GM13976 (cell line): ENCODE measurements at regions not wholly inside any gene's neighbourhood (a gene's known extent, or its start where the extent isn't known, plus 50 kb on each side); places are given as distances from the start of the nearest gene placed in this dataset.

Experiments used
- DNase-seq: peaks from one replicate; pipeline ENCODE4 v3.0.0; 2012; ENCODE audit warnings: low spot score
- CTCF ChIP-seq: IDR thresholded peaks from 2 replicates; pipeline ENCODE4 v1.5.1; 2012; ENCODE audit warnings: borderline replicate concordance, mild to moderate bottlenecking; ENCODE audit not compliant: insufficient read depth; ENCODE audit errors: extremely low read depth, missing control alignments, control extremely low read depth
- in situ Hi-C: fragments of 300-500 bp; cut with MboI; formaldehyde crosslinking; loops from one replicate; pipeline ENCODE4 v1.12.0; 2022; ENCODE audit warnings: low sequenced_read_pairs, mixed read lengths, inconsistent platforms; ENCODE audit not compliant: unreplicated experiment

DNA sequence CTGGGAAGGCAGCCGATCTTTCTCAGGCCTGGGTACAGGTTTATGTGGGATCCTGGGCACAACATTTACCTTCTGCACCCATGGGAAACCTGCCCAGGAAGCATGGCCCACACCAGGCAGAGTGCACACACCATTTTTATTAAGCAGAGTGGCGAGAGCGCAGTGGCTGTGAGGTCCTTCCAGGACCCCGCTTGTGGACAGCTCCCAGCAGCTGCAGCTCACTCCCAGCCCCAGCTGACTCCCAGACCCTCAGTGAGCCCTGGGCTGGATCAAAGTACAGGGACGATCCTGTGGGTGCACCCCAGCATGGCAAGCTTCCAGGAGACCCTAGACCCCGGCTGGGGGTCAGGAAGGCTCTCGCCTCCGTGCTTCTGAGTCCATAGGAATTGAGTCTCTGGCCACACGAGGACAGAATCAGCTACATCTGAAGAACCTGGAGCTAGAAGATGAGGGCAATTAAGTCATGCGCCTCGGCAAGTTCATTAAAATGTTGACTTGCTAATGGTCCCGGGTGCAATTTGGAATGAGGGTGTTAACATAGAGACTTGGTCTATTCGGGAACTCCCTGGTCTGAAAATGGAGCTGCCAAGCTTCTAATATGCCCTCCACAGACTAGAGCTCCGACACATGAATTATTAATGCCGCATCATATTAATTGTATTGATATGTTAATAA lies 65.4 kb upstream of the SLCO4A1 start:
- no peak for TF ChIP-seq CTCF
- in situ Hi-C loops, result no loop called here

DNA sequence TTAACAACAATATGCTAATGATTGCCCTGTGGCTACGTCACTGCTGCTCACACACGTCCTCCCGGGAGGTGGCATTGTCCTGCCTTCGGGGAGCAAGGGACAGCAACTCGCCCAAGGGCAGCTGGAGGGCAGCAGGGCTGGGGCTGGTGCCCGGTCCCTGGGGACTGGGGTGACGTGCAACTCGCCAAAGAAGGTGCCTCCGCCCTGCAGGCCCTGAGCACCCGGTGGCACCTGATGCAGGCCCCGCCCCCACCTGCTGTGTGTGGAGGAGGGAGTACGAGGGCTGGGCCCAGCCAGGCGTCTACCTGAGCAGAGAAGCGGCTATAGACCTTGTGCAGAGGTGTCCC lies 64.8 kb upstream of the SLCO4A1 start:
- no peak for TF ChIP-seq CTCF
- in situ Hi-C loops, result no loop called here
- DNase-seq, result no peak

More for the DNA sequence above, 65.4 kb upstream of the SLCO4A1 start:
- no peak for DNase-seq

- in situ Hi-C loops, result no loop called here
- TF ChIP-seq CTCF, result no peak
- DNase-seq, result no peak
These were observed 63.9 kb upstream of the SLCO4A1 start for GRCh38 chr20:62578294-62578897.

DNA sequence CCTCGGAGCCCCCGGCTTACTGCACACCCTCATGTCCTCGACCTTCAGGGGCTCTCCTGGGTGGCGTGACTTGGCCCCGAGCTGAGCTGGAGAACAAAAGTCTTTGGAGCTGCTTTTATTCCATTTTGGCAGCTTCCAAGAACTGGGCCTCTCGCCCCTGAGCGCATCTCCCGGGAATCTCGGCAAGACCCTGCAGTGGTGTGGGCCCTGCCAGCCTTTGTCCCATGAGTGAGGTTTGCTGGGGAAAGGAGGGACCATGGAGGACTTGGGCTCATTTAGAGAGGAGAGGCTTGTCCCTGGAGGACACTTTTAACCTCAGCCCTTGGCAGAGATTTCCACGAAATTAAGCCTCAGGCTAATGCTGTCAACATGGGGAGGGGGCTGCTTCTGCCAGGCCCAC lies 62.3 kb upstream of the SLCO4A1 start:
- TF ChIP-seq CTCF, result no peak
- DNase-seq, result no peak
- in situ Hi-C loops, result no loop called here

DNA sequence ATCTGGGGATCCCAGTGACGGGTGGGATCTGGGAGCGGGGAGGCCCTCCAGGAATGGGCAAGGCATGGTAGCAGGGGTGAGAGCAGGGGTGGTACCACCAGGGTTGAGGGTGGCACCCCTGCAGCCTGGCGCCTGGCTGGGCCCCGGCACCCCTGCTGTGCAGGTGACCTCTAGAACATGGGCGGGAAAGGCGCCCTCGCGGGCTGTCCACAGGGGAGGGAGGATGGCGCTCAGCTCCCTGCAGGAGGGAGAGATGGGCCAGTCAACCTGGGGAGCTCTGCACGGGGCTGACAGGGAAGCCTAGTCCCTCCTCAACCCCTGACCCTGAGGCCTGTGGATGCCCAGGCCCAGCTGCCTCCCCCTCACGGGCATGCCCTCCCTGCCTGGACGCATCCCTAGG lies 61.6 kb upstream of the SLCO4A1 start:
- DNase-seq, result no peak
- no peak for TF ChIP-seq CTCF
- in situ Hi-C loops, result no loop called here

DNA sequence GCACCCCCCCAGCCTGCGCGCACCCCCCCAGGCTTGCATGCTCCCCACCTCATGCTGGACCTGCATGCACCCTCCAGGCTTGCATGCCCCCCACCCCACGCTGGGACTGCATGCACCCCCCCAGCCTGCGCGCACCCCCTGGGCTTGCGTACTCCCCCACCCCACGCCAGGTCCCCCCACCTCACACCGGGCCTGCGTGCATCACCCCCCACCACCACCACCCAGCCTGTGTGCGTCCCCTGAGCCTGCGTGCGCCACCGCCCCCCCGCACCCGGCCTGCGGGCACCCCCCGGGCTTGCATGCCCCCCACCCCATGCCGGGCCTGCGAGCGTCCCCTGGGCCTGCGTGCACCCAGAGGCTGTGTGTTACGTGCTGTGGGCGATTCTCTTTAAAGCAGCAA lies 61.0 kb upstream of the SLCO4A1 start:
- no peak for TF ChIP-seq CTCF
- in situ Hi-C loops, result no loop called here
- no peak for DNase-seq
